Endothelial cell (in vitro differentiated cells): ENCODE measurements at regions not wholly inside any gene's neighbourhood (a gene's known extent, or its start where the extent isn't known, plus 50 kb on each side); places are given as distances from the start of the nearest gene placed in this dataset.

ENCODE experiments used
- DNase-seq: peaks from one replicate; pipeline ENCODE4 v3.0.0; 2021; ENCODE audit warnings: low spot score
- H3K27ac Mint-ChIP-seq: one replicate; pipeline ENCODE4 v1.8.0; 2021; ENCODE audit warnings: mixed read lengths, inconsistent platforms; ENCODE audit not compliant: unreplicated experiment
- H3K27me3 Mint-ChIP-seq: one replicate; pipeline ENCODE4 v1.8.0; 2021; ENCODE audit warnings: mild to moderate bottlenecking, moderate library complexity, mixed read lengths, inconsistent platforms; ENCODE audit not compliant: unreplicated experiment
- H3K36me3 Mint-ChIP-seq: one replicate; pipeline ENCODE4 v1.8.0; 2021; ENCODE audit warnings: mild to moderate bottlenecking, low read depth, mixed read lengths, inconsistent platforms; ENCODE audit not compliant: unreplicated experiment
- H3K4me1 Mint-ChIP-seq: one replicate; pipeline ENCODE4 v1.8.0; 2021; ENCODE audit warnings: mild to moderate bottlenecking, mixed read lengths, inconsistent platforms; ENCODE audit not compliant: unreplicated experiment
- H3K4me3 Mint-ChIP-seq: one replicate; pipeline ENCODE4 v1.8.0; 2021; ENCODE audit warnings: mild to moderate bottlenecking, mixed read lengths, inconsistent platforms; ENCODE audit not compliant: unreplicated experiment
- H3K9me3 Mint-ChIP-seq: one replicate; pipeline ENCODE4 v1.8.0; 2021; ENCODE audit warnings: mixed read lengths, inconsistent platforms; ENCODE audit not compliant: unreplicated experiment
- CTCF ChIP-seq: fragments of 200-600 bp; sonication (generic); IDR thresholded peaks from one replicate; pipeline ENCODE4 v1.5.0; 2021; ENCODE audit warnings: antibody characterized with exemption; ENCODE audit not compliant: unreplicated experiment

GRCh38 chr15:96020797-96021196 is 309.7 kb upstream of the NR2F2 start:
- Mint-ChIP-seq H3K27ac (no peak overlapping the region), H3K4me3 (no peak overlapping the region), H3K4me1 (no peaks in the 10 kb centered on the region), H3K36me3 (no peaks in the 10 kb centered on the region), H3K27me3 (no peaks in the 10 kb centered on the region), H3K9me3 (no peaks in the 10 kb centered on the region)
- TF ChIP-seq CTCF: no peak
- no peak for DNase-seq

- H3K4me3 Mint-ChIP-seq: no peak overlapping the region
- no peak for TF ChIP-seq CTCF
- no peaks in the 10 kb centered on the region for H3K27me3 Mint-ChIP-seq
- H3K27ac Mint-ChIP-seq: no peak overlapping the region
- H3K4me1 Mint-ChIP-seq: no peaks in the 10 kb centered on the region
- H3K36me3 Mint-ChIP-seq: no peaks in the 10 kb centered on the region
- no peaks in the 10 kb centered on the region for H3K9me3 Mint-ChIP-seq
- DNase-seq: no peak
Measured at GRCh38 chr15:96023081-96023480, 307.4 kb upstream of the NR2F2 start.

- Mint-ChIP-seq H3K4me1 (no peaks in the 10 kb centered on the region), H3K9me3 (no peaks in the 10 kb centered on the region), H3K27me3 (no peaks in the 10 kb centered on the region), H3K27ac (no peak overlapping the region), H3K4me3 (no peak overlapping the region), H3K36me3 (no peaks in the 10 kb centered on the region)
- TF ChIP-seq CTCF: no peak
- DNase-seq: no peak
Measured at GRCh38 chr15:96027501-96027900, 303.0 kb upstream of the NR2F2 start.

- no peaks in the 10 kb centered on the region for H3K36me3 Mint-ChIP-seq
- no peaks in the 10 kb centered on the region for H3K4me1 Mint-ChIP-seq
- no peak overlapping the region for H3K27ac Mint-ChIP-seq
- no peaks in the 10 kb centered on the region for H3K9me3 Mint-ChIP-seq
- no peak for DNase-seq
- no peak overlapping the region for H3K4me3 Mint-ChIP-seq
- TF ChIP-seq CTCF: no peak
- H3K27me3 Mint-ChIP-seq: no peaks in the 10 kb centered on the region
Measured at GRCh38 chr15:96028620-96029019, 301.9 kb upstream of the NR2F2 start.

GRCh38 chr15:96029172-96029571 is 301.3 kb upstream of the NR2F2 start:
- Mint-ChIP-seq H3K9me3 (no peaks in the 10 kb centered on the region), H3K4me3 (no peak overlapping the region), H3K27ac (no peak overlapping the region), H3K27me3 (no peaks in the 10 kb centered on the region), H3K36me3 (no peaks in the 10 kb centered on the region), H3K4me1 (no peaks in the 10 kb centered on the region)
- TF ChIP-seq CTCF: no peak
- no peak for DNase-seq
